ENCODE measurements at regions not wholly inside any gene's neighbourhood (a gene's known extent, or its start where the extent isn't known, plus 50 kb on each side); places are given as distances from the start of the nearest gene placed in this dataset.

- TF ChIP-seq, protein P1, sequence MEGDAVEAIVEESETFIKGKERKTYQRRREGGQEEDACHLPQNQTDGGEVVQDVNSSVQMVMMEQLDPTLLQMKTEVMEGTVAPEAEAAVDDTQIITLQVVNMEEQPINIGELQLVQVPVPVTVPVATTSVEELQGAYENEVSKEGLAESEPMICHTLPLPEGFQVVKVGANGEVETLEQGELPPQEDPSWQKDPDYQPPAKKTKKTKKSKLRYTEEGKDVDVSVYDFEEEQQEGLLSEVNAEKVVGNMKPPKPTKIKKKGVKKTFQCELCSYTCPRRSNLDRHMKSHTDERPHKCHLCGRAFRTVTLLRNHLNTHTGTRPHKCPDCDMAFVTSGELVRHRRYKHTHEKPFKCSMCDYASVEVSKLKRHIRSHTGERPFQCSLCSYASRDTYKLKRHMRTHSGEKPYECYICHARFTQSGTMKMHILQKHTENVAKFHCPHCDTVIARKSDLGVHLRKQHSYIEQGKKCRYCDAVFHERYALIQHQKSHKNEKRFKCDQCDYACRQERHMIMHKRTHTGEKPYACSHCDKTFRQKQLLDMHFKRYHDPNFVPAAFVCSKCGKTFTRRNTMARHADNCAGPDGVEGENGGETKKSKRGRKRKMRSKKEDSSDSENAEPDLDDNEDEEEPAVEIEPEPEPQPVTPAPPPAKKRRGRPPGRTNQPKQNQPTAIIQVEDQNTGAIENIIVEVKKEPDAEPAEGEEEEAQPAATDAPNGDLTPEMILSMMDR (conservative IDR thresholded peaks at IDR 0.05; ENCODE audit: low read depth in 2 of 2), result no peak
- TF ChIP-seq NANOG (IDR thresholded peaks at IDR 0.05; ENCODE audit: borderline replicate concordance) (no peak), ZNF114 (CRISPR knock-in tag; IDR thresholded peaks at IDR 0.05) (no peak), ZNF331 (CRISPR knock-in tag; IDR thresholded peaks at IDR 0.05; ENCODE audit: low read depth) (no peak), CREB1 (CRISPR knock-in tag; IDR thresholded peaks at IDR 0.05; ENCODE audit: low read depth) (no peak)
- TF ChIP-seq, protein P2, sequence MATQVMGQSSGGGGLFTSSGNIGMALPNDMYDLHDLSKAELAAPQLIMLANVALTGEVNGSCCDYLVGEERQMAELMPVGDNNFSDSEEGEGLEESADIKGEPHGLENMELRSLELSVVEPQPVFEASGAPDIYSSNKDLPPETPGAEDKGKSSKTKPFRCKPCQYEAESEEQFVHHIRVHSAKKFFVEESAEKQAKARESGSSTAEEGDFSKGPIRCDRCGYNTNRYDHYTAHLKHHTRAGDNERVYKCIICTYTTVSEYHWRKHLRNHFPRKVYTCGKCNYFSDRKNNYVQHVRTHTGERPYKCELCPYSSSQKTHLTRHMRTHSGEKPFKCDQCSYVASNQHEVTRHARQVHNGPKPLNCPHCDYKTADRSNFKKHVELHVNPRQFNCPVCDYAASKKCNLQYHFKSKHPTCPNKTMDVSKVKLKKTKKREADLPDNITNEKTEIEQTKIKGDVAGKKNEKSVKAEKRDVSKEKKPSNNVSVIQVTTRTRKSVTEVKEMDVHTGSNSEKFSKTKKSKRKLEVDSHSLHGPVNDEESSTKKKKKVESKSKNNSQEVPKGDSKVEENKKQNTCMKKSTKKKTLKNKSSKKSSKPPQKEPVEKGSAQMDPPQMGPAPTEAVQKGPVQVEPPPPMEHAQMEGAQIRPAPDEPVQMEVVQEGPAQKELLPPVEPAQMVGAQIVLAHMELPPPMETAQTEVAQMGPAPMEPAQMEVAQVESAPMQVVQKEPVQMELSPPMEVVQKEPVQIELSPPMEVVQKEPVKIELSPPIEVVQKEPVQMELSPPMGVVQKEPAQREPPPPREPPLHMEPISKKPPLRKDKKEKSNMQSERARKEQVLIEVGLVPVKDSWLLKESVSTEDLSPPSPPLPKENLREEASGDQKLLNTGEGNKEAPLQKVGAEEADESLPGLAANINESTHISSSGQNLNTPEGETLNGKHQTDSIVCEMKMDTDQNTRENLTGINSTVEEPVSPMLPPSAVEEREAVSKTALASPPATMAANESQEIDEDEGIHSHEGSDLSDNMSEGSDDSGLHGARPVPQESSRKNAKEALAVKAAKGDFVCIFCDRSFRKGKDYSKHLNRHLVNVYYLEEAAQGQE (IDR thresholded peaks at IDR 0.05; ENCODE audit: unreplicated experiment), result no peak
Measured at GRCh38 chr4:43778187-43778915, 670.3 kb downstream of the KCTD8 start (continued).

GRCh38 chr4:43781125-43781524 lies 667.5 kb downstream of the KCTD8 start:
- no peak overlapping the region for H3K27ac ChIP-seq (ENCODE audit: low read depth)
- Mint-ChIP-seq H3K27me3 (ENCODE audit: insufficient read depth, low read depth, poor library complexity) (peaks cover 2% of the 10 kb centered on the region), H3K4me1 (peaks cover 8% of the 10 kb centered on the region), H3K36me3 (ENCODE audit: low read depth) (0 out of 3 replicates have a peak, but pooled peaks cover 2% of the 10 kb centered on the region), H3K4me3 (no peak overlapping the region), H3K9me3 (no peaks in the 10 kb centered on the region; the same call in 2 of the 3 replicates), H3K27ac (no peak overlapping the region)
- no peaks in the 10 kb centered on the region for H3K9me2 ChIP-seq (ENCODE audit: insufficient read depth)
- no peaks in the 10 kb centered on the region for H3K27me3 ChIP-seq (ENCODE audit: insufficient read depth)
- H3K4me1 ChIP-seq (ENCODE audit: insufficient read depth), result no peaks in the 10 kb centered on the region
- H4K20me1 ChIP-seq (replicated peaks; ENCODE audit: insufficient read depth), result no peaks in the 10 kb centered on the region
- no peak overlapping the region for H3K4me2 ChIP-seq
- H3K36me3 ChIP-seq (ENCODE audit: insufficient read depth), result no peaks in the 10 kb centered on the region
- H3F3A ChIP-seq (replicated peaks; ENCODE audit: low read depth), result no peaks in the 10 kb centered on the region
- no peaks in the 10 kb centered on the region for H3K79me2 ChIP-seq (replicated peaks; ENCODE audit: insufficient read depth)
- no peak overlapping the region for H2AFZ ChIP-seq
- ATAC-seq (no peak), DNase-seq (ENCODE audit: low spot score) (no peak)
- no peak overlapping the region for H3K4me3 ChIP-seq
- TF ChIP-seq, protein P3, sequence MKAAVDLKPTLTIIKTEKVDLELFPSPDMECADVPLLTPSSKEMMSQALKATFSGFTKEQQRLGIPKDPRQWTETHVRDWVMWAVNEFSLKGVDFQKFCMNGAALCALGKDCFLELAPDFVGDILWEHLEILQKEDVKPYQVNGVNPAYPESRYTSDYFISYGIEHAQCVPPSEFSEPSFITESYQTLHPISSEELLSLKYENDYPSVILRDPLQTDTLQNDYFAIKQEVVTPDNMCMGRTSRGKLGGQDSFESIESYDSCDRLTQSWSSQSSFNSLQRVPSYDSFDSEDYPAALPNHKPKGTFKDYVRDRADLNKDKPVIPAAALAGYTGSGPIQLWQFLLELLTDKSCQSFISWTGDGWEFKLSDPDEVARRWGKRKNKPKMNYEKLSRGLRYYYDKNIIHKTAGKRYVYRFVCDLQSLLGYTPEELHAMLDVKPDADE (IDR thresholded peaks at IDR 0.05), result no peak
- TF ChIP-seq EZH2 (IDR thresholded peaks at IDR 0.05; ENCODE audit: low read depth, unreplicated experiment), result no peak
- TF ChIP-seq ZNF331 (CRISPR knock-in tag; IDR thresholded peaks at IDR 0.05; ENCODE audit: low read depth), result no peak
- TF ChIP-seq EZH2phosphoT487 (IDR thresholded peaks at IDR 0.05; ENCODE audit: unreplicated experiment), result no peak
- TF ChIP-seq POLR2AphosphoS5 (IDR thresholded peaks at IDR 0.05; ENCODE audit: low read depth), result no peak
- no peak for TF ChIP-seq NANOG (IDR thresholded peaks at IDR 0.05; ENCODE audit: borderline replicate concordance)
- TF ChIP-seq, protein P1 (conservative IDR thresholded peaks at IDR 0.05; ENCODE audit: low read depth in 2 of 2), result no peak

Measured in GM23338 (cell line).